ENCODE measurements at regions not wholly inside any gene's neighbourhood (a gene's known extent, or its start where the extent isn't known, plus 50 kb on each side); places are given as distances from the start of the nearest gene placed in this dataset.

GRCh38 chr7:118777308-118777707 lies 552.8 kb downstream of the ANKRD7 start:
- DNase-seq (ENCODE audit: low read depth) = no peak
- no peak overlapping the region for H3K4me3 ChIP-seq (ENCODE audit: low read depth, low read length)
- no peak for TF ChIP-seq CTCF (IDR thresholded peaks at IDR 0.05; ENCODE audit: low read depth, low read length, missing control alignments)

- DNase-seq (ENCODE audit: low read depth) = no peak
- no peak for TF ChIP-seq CTCF (IDR thresholded peaks at IDR 0.05; ENCODE audit: low read depth, low read length, missing control alignments)
- H3K4me3 ChIP-seq (ENCODE audit: low read depth, low read length) = no peak overlapping the region
Measured at GRCh38 chr7:118792682-118793081, 568.2 kb downstream of the ANKRD7 start.

GRCh38 chr7:118793582-118793981 lies 569.1 kb downstream of the ANKRD7 start:
- no peak overlapping the region for H3K4me3 ChIP-seq (ENCODE audit: low read depth, low read length)
- DNase-seq (ENCODE audit: low read depth) = no peak
- TF ChIP-seq CTCF (IDR thresholded peaks at IDR 0.05; ENCODE audit: low read depth, low read length, missing control alignments) = no peak

DNA sequence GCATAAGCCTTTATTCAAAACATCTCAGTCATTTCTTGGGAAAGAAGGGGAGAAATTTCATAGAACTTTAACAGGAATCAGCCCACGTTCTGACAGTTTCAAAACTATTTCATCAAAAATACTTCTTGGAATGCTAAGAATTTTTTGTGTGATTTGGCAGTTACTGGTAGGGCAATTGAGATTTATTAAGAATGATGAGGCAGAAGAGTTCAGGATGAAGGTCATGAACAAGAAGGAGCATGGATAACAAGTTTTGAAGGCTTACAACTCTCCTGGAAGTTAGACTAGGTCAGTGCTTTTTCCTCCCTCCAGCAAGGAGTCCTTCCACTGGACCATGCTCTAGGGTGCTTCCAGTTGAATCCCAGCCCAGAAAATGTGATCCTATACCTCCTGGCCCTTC lies 569.9 kb downstream of the ANKRD7 start:
- no peak for TF ChIP-seq CTCF (IDR thresholded peaks at IDR 0.05; ENCODE audit: low read depth, low read length, missing control alignments)

GRCh38 chr7:118801366-118801765 lies 576.9 kb downstream of the ANKRD7 start:
- TF ChIP-seq CTCF (IDR thresholded peaks at IDR 0.05; ENCODE audit: low read depth, low read length, missing control alignments) = no peak
- DNase-seq (ENCODE audit: low read depth) = no peak

More for the DNA sequence above, 569.9 kb downstream of the ANKRD7 start:
- DNase-seq (ENCODE audit: low read depth) = no peak
- no peak overlapping the region for H3K4me3 ChIP-seq (ENCODE audit: low read depth, low read length)

GRCh38 chr7:118802726-118803125 lies 578.2 kb downstream of the ANKRD7 start:
- H3K4me3 ChIP-seq (ENCODE audit: low read depth, low read length) = no peak overlapping the region
- DNase-seq (ENCODE audit: low read depth) = no peak
- no peak for TF ChIP-seq CTCF (IDR thresholded peaks at IDR 0.05; ENCODE audit: low read depth, low read length, missing control alignments)

More at GRCh38 chr7:118801366-118801765, 576.9 kb downstream of the ANKRD7 start:
- no peak overlapping the region for H3K4me3 ChIP-seq (ENCODE audit: low read depth, low read length)

DNA sequence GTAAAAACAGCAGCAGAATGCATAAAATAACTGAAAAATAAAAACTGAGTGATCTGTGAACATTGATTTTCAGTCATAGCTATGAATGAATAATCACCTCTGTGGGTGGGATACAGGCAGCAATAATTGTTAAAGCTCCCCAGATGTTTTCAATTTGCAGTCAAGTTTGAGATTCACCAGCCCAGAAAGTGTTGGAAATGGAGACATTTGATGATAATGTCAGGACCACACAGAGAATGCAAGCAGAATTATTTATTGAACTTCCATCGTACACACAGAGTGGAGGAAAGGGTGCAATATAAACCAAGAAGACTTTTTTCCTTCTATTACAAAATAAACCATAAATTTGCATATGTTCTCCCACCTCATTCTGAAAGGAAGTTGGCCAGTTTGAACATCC lies 601.7 kb downstream of the ANKRD7 start:
- H3K4me3 ChIP-seq (ENCODE audit: low read depth, low read length) = no peak overlapping the region
- DNase-seq (ENCODE audit: low read depth) = no peak
- TF ChIP-seq CTCF (IDR thresholded peaks at IDR 0.05; ENCODE audit: low read depth, low read length, missing control alignments) = no peak

Data from GM12864 (cell line).